Mesenteric fat pad (tissue), 1 donor: ENCODE measurements at regions not wholly inside any gene's neighbourhood (a gene's known extent, or its start where the extent isn't known, plus 50 kb on each side); places are given as distances from the start of the nearest gene placed in this dataset.

ENCODE experiments used
- DNase-seq: peaks from one replicate; pipeline ENCODE4 v3.0.0-alpha.2; 2020; ENCODE audit warnings: low spot score
- donor health status: DM: yes; HTN: yes; CAD: no.

GRCh38 chr6:95352064-95352795, 225.1 kb upstream of the MANEA start:
- DNase-seq = no peak

- DNase-seq = no peak
Measured at GRCh38 chr6:95354551-95354950, 222.8 kb upstream of the MANEA start.

GRCh38 chr6:95357380-95358020, 219.8 kb upstream of the MANEA start:
- no peak for DNase-seq

- no peak for DNase-seq
Measured at GRCh38 chr6:95364016-95364604, 213.2 kb upstream of the MANEA start.

- no peak for DNase-seq
Measured at GRCh38 chr6:95365454-95365853, 211.9 kb upstream of the MANEA start.

- DNase-seq = no peak
Measured at GRCh38 chr6:95366414-95366813, 210.9 kb upstream of the MANEA start.

GRCh38 chr6:95383878-95384277, 193.5 kb upstream of the MANEA start:
- DNase-seq = no peak

GRCh38 chr6:95384988-95385387, 192.3 kb upstream of the MANEA start:
- DNase-seq = no peak

- no peak for DNase-seq
Measured at GRCh38 chr6:95387845-95388244, 189.5 kb upstream of the MANEA start.

GRCh38 chr6:95404777-95405176, 172.6 kb upstream of the MANEA start:
- DNase-seq = no peak

GRCh38 chr6:95408111-95408510, 169.2 kb upstream of the MANEA start:
- no peak for DNase-seq

- DNase-seq = no peak
Measured at GRCh38 chr6:95410168-95410567, 167.2 kb upstream of the MANEA start.

- DNase-seq = no peak
Measured at GRCh38 chr6:95413789-95414188, 163.5 kb upstream of the MANEA start.

- DNase-seq = no peak
Measured at GRCh38 chr6:95417856-95418255, 159.5 kb upstream of the MANEA start.

- DNase-seq = no peak
Measured at GRCh38 chr6:95420792-95421191, 156.5 kb upstream of the MANEA start.

- DNase-seq = no peak
Measured at GRCh38 chr6:95423331-95423730, 154.0 kb upstream of the MANEA start.

- DNase-seq = no peak
Measured at GRCh38 chr6:95431637-95432228, 145.6 kb upstream of the MANEA start.

- DNase-seq = no peak
Measured at GRCh38 chr6:95439741-95440140, 137.6 kb upstream of the MANEA start.

GRCh38 chr6:95448208-95448607, 129.1 kb upstream of the MANEA start:
- DNase-seq = no peak

- DNase-seq = no peak
Measured at GRCh38 chr6:95469511-95469910, 107.8 kb upstream of the MANEA start.

- DNase-seq = no peak
Measured at GRCh38 chr6:95478941-95479340, 98.4 kb upstream of the MANEA start.

- DNase-seq = no peak
Measured at GRCh38 chr6:95487817-95488216, 89.5 kb upstream of the MANEA start.
